Vagina (tissue), 2 donors: ENCODE measurements at regions not wholly inside any gene's neighbourhood (a gene's known extent, or its start where the extent isn't known, plus 50 kb on each side); places are given as distances from the start of the nearest gene placed in this dataset.
"Not testable (repeated sequence)": the region's sequence is repeated elsewhere in the genome, so short reads cannot be mapped to it uniquely, and the experiment has no call there.

Experiments
- CTCF ChIP-seq, 3 experiments: fragments of 450-650 bp in 2 of 3; fragments of 200-600 bp in 1 of 3; sonication (generic) in 1 of 3; IDR thresholded peaks; one replicate each; pipeline ENCODE4 v1.5.1; 2017 to 2019; ENCODE audit warnings: antibody characterized with exemption in 3 of 3, mild to moderate bottlenecking in 2 of 3, moderate library complexity in 2 of 3
- POLR2A ChIP-seq, 2 donors: fragments of 450-650 bp; IDR thresholded peaks; one replicate each; pipeline ENCODE4 v1.6.1; 2017; ENCODE audit warnings: antibody characterized with exemption in 2 of 2, mild to moderate bottlenecking in 2 of 2, moderate library complexity in 2 of 2
- POLR2AphosphoS5 ChIP-seq, 2 donors: sonication (generic); formaldehyde crosslinking; IDR thresholded peaks; one replicate each; pipeline ENCODE4 v1.9.0; 2017; ENCODE audit warnings: antibody characterized with exemption in 2 of 2, mild to moderate bottlenecking in 2 of 2, low read depth in 1 of 2; ENCODE audit not compliant: insufficient read depth in 1 of 2

- not testable (repeated sequence) for TF ChIP-seq POLR2AphosphoS5 (IDR thresholded peaks at IDR 0.05; ENCODE audit: insufficient read depth in 1 of 2, low read depth in 1 of 2); CTCF (IDR thresholded peaks at IDR 0.05); POLR2A (IDR thresholded peaks at IDR 0.05)
These were observed 422.1 kb downstream of the PSAT1 start for GRCh38 chr9:78719029-78719428.
